ENCODE measurements at regions not wholly inside any gene's neighbourhood (a gene's known extent, or its start where the extent isn't known, plus 50 kb on each side); places are given as distances from the start of the nearest gene placed in this dataset.
"Not testable (repeated sequence)": the region's sequence is repeated elsewhere in the genome, so short reads cannot be mapped to it uniquely, and the experiment has no call there.

GRCh38 chr21:19508442-19508841, 1104.9 kb upstream of the TMPRSS15 start:
- Mint-ChIP-seq H3K27me3 (ENCODE audit: low read depth) (no peaks in the 10 kb centered on the region), H3K36me3 (ENCODE audit: insufficient read depth) (no peaks in the 10 kb centered on the region)

DNA sequence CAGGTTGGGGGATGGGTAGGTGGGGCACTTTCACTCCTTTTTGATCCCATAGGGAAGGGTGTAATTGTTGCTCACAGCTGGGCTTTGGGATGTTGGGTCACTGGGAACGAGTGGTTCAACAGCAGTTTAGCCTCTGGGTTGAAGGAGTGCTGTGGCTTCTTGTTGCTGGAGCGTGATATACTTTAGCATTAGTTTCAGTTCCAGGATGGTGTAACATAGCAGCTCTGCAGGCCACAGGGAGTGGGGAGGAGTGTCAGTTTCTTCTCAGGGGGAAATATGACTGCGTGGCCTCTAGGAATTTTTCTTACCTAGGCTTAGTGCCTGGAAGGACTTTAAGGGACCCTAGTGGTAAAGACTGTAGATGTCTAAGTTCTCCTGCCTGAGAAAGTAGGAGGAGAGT, 1105.3 kb upstream of the TMPRSS15 start:
- no peaks in the 10 kb centered on the region for H3K36me3 Mint-ChIP-seq (ENCODE audit: insufficient read depth)
- no peak for ATAC-seq
- H3K4me1 Mint-ChIP-seq (ENCODE audit: low read depth) = no peaks in the 10 kb centered on the region
- DNase-seq = no peak
- no peaks in the 10 kb centered on the region for H3K27me3 Mint-ChIP-seq (ENCODE audit: low read depth)
- peaks cover 12% of the 10 kb centered on the region for H3K9me3 Mint-ChIP-seq
- no peak overlapping the region for H3K4me3 Mint-ChIP-seq

More at GRCh38 chr21:19508442-19508841, 1104.9 kb upstream of the TMPRSS15 start:
- ATAC-seq (no peak), DNase-seq (no peak)
- Mint-ChIP-seq H3K4me1 (ENCODE audit: low read depth) (no peaks in the 10 kb centered on the region), H3K4me3 (no peak overlapping the region), H3K9me3 (peaks cover 12% of the 10 kb centered on the region)

- Mint-ChIP-seq H3K36me3 (ENCODE audit: insufficient read depth) (no peaks in the 10 kb centered on the region), H3K4me1 (ENCODE audit: low read depth) (no peaks in the 10 kb centered on the region), H3K27me3 (ENCODE audit: low read depth) (no peaks in the 10 kb centered on the region), H3K9me3 (peaks cover 4% of the 10 kb centered on the region), H3K4me3 (no peak overlapping the region)
- DNase-seq (no peak), ATAC-seq (no peak)
These were observed 1106.5 kb upstream of the TMPRSS15 start for GRCh38 chr21:19510057-19510456.

GRCh38 chr21:19510653-19511052, 1107.1 kb upstream of the TMPRSS15 start:
- H3K4me3 Mint-ChIP-seq = no peak overlapping the region
- H3K36me3 Mint-ChIP-seq (ENCODE audit: insufficient read depth) = no peaks in the 10 kb centered on the region
- no peak for ATAC-seq
- no peaks in the 10 kb centered on the region for H3K27me3 Mint-ChIP-seq (ENCODE audit: low read depth)
- DNase-seq = no peak
- H3K4me1 Mint-ChIP-seq (ENCODE audit: low read depth) = no peaks in the 10 kb centered on the region
- peaks cover 4% of the 10 kb centered on the region for H3K9me3 Mint-ChIP-seq

DNA sequence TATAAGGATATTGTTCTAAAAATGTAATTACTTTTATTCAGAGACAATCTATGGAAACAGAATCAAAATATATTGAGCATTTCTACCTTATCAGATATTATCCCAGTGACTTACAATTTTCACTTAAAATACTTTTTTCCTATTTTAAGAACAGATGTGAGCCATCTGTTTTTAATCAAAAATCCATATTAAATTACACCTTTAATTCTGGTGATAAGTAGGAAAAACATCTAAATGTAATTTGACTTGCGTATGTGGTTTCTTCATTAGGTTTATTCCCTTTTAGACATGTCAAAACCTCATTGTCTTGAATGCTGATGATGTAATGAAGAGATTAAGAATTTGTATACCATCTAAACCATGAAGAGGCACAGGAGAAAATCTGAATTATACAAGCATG, 1118.8 kb upstream of the TMPRSS15 start:
- Mint-ChIP-seq H3K36me3 (ENCODE audit: insufficient read depth) (no peaks in the 10 kb centered on the region), H3K4me1 (ENCODE audit: low read depth) (no peaks in the 10 kb centered on the region), H3K9me3 (peaks cover 17% of the 10 kb centered on the region), H3K4me3 (no peak overlapping the region), H3K27me3 (ENCODE audit: low read depth) (no peaks in the 10 kb centered on the region)
- DNase-seq (no peak), ATAC-seq (no peak)

DNA sequence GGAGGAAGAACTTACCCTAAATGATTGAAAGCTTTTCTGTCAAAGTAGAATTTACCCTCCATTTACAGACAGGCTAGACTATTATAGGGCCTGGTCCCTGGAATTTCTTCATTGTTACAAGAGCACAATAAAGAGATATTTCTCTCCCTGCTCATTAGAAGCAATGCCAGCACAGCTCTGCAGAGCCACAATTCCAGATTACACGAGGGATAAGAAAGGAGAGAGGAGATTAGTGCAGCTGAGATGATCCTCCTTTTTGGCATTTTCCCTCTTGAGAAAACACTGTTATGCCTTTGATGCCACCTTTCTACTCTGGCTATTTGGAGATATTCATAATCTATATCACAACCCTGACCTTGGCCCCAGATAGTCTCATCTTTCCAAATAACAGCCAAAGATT, 1119.5 kb upstream of the TMPRSS15 start:
- DNase-seq (no peak), ATAC-seq (no peak)
- Mint-ChIP-seq H3K9me3 (peaks cover 17% of the 10 kb centered on the region), H3K36me3 (ENCODE audit: insufficient read depth) (no peaks in the 10 kb centered on the region), H3K27me3 (ENCODE audit: low read depth) (no peaks in the 10 kb centered on the region), H3K4me1 (ENCODE audit: low read depth) (no peaks in the 10 kb centered on the region), H3K4me3 (no peak overlapping the region)

DNA sequence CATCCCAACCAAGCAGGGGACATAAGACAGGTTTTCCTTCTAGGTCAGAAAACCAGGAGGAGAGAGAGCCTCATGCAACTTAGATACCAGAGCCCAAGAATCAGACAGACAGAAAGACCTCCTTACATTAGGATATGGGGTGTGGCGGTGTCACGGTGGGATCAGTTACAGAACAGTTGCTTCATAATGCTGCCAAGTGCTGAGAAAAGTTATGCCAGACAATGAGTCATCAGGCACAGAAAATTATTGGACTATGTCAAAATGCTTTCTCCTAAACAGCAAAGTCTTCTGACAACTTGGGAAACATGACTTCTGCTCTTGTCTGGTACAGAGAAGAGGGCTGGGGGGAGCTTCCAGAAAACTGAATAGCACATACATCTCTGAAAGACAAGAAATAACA, 1120.2 kb upstream of the TMPRSS15 start:
- no peak overlapping the region for H3K4me3 Mint-ChIP-seq
- no peak for DNase-seq
- H3K9me3 Mint-ChIP-seq = peaks cover 17% of the 10 kb centered on the region
- H3K27me3 Mint-ChIP-seq (ENCODE audit: low read depth) = no peaks in the 10 kb centered on the region
- no peaks in the 10 kb centered on the region for H3K36me3 Mint-ChIP-seq (ENCODE audit: insufficient read depth)
- no peak for ATAC-seq
- no peaks in the 10 kb centered on the region for H3K4me1 Mint-ChIP-seq (ENCODE audit: low read depth)

- no peak overlapping the region for H3K4me3 Mint-ChIP-seq
- peaks cover 13% of the 10 kb centered on the region for H3K9me3 Mint-ChIP-seq
- no peaks in the 10 kb centered on the region for H3K36me3 Mint-ChIP-seq (ENCODE audit: insufficient read depth)
- ATAC-seq = no peak
- no peaks in the 10 kb centered on the region for H3K27me3 Mint-ChIP-seq (ENCODE audit: low read depth)
- no peaks in the 10 kb centered on the region for H3K4me1 Mint-ChIP-seq (ENCODE audit: low read depth)
- DNase-seq = no peak
These were observed 1125.4 kb upstream of the TMPRSS15 start for GRCh38 chr21:19529031-19529430.

DNA sequence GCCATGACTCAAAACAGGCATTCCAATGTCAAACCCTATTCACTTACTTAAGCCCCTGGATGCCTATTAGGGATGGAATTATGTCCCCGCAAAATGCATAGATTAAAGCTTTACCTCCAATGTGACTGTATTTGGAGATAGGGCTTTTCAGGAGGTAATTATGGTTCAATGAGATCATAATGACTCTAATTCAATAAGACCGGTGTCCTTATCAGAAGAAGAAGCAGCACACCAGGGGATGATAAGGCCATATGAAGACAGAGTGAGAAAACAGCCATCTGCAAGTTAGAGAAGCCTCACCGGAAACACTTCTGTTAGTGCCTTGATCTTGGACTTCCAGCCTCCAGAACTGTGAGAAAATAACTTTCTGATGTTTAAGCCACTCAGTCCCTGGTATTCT, 1131.8 kb upstream of the TMPRSS15 start:
- Mint-ChIP-seq H3K4me1 (ENCODE audit: low read depth) (no peaks in the 10 kb centered on the region), H3K4me3 (no peak overlapping the region), H3K36me3 (ENCODE audit: insufficient read depth) (no peaks in the 10 kb centered on the region), H3K9me3 (peaks cover 4% of the 10 kb centered on the region), H3K27me3 (ENCODE audit: low read depth) (no peaks in the 10 kb centered on the region)
- DNase-seq (no peak), ATAC-seq (no peak)

- Mint-ChIP-seq H3K36me3 (ENCODE audit: insufficient read depth) (no peaks in the 10 kb centered on the region), H3K4me3 (no peak overlapping the region), H3K9me3 (peaks cover 7% of the 10 kb centered on the region), H3K4me1 (ENCODE audit: low read depth) (no peaks in the 10 kb centered on the region), H3K27me3 (ENCODE audit: low read depth) (no peaks in the 10 kb centered on the region)
- ATAC-seq (no peak), DNase-seq (no peak)
These were observed 1133.5 kb upstream of the TMPRSS15 start for GRCh38 chr21:19537116-19537515.

- DNase-seq (no peak), ATAC-seq (no peak)
- Mint-ChIP-seq H3K27me3 (ENCODE audit: low read depth) (no peaks in the 10 kb centered on the region), H3K9me3 (peaks cover 18% of the 10 kb centered on the region), H3K4me1 (ENCODE audit: low read depth) (no peaks in the 10 kb centered on the region), H3K36me3 (ENCODE audit: insufficient read depth) (no peaks in the 10 kb centered on the region), H3K4me3 (no peak overlapping the region)
These were observed 1136.7 kb upstream of the TMPRSS15 start for GRCh38 chr21:19540287-19540686.

DNA sequence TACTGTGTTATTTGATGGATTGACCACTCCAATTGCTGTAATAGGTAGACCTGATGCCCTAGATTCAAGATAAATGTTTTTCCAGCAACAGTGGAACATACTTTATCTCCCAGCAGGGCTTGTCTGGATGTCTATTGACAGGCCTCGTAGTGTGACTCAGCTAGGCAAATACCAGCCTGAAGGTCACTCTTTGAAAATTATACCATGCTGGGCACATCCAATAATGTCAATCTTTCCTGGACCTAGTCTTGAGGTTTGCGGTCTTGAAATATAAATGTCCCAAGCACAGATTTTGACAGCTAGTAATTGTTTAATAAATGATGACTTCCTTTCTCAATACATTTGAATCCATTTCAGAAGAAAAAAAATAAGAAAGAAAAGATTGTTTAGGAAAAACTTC, 1138.0 kb upstream of the TMPRSS15 start:
- DNase-seq = no peak
- Mint-ChIP-seq H3K27me3 (ENCODE audit: low read depth) (no peaks in the 10 kb centered on the region), H3K4me3 (no peak overlapping the region), H3K36me3 (ENCODE audit: insufficient read depth) (no peaks in the 10 kb centered on the region), H3K9me3 (peaks cover 22% of the 10 kb centered on the region), H3K4me1 (ENCODE audit: low read depth) (no peaks in the 10 kb centered on the region)
- no peak for ATAC-seq

- not testable (repeated sequence) for H3K4me1 Mint-ChIP-seq (ENCODE audit: low read depth); DNase-seq; H3K4me3 Mint-ChIP-seq; H3K27me3 Mint-ChIP-seq (ENCODE audit: low read depth); ATAC-seq; H3K36me3 Mint-ChIP-seq (ENCODE audit: insufficient read depth)
- H3K9me3 Mint-ChIP-seq = peaks cover 20% of the 10 kb centered on the region
These were observed 1140.9 kb upstream of the TMPRSS15 start for GRCh38 chr21:19544493-19544892.

- peaks cover 17% of the 10 kb centered on the region for H3K9me3 Mint-ChIP-seq
- no peak overlapping the region for H3K4me3 Mint-ChIP-seq
- DNase-seq = no peak
- H3K27me3 Mint-ChIP-seq (ENCODE audit: low read depth) = no peaks in the 10 kb centered on the region
- H3K4me1 Mint-ChIP-seq (ENCODE audit: low read depth) = no peaks in the 10 kb centered on the region
- no peaks in the 10 kb centered on the region for H3K36me3 Mint-ChIP-seq (ENCODE audit: insufficient read depth)
- ATAC-seq = no peak
These were observed 1144.6 kb upstream of the TMPRSS15 start for GRCh38 chr21:19547951-19548840.

- Mint-ChIP-seq H3K4me3 (no peak overlapping the region), H3K27me3 (ENCODE audit: low read depth) (no peaks in the 10 kb centered on the region), H3K9me3 (peaks cover 16% of the 10 kb centered on the region), H3K36me3 (ENCODE audit: insufficient read depth) (no peaks in the 10 kb centered on the region), H3K4me1 (ENCODE audit: low read depth) (no peaks in the 10 kb centered on the region)
- no peak for DNase-seq
- ATAC-seq = no peak
These were observed 1150.5 kb upstream of the TMPRSS15 start for GRCh38 chr21:19553919-19554615.

Data from activated T-cell treated with anti-CD3 and anti-CD28 coated beads, Interleukin-2, amount 50 U/mL, for 4 hours (primary cell).